Type B pancreatic cell (in vitro differentiated cells): ENCODE measurements at regions not wholly inside any gene's neighbourhood (a gene's known extent, or its start where the extent isn't known, plus 50 kb on each side); places are given as distances from the start of the nearest gene placed in this dataset.
"Not testable (repeated sequence)": the region's sequence is repeated elsewhere in the genome, so short reads cannot be mapped to it uniquely, and the experiment has no call there.

ENCODE experiments used
- DNase-seq: peaks from one replicate; pipeline ENCODE4 v3.0.0; 2021; ENCODE audit warnings: mixed read lengths; ENCODE audit not compliant: unreplicated experiment; ENCODE audit errors: extremely low spot score
- H3K27ac Mint-ChIP-seq: 2 replicates; pipeline ENCODE4 v1.8.0; 2021; ENCODE audit warnings: mild to moderate bottlenecking, mixed read lengths
- H3K27me3 Mint-ChIP-seq: 2 replicates; pipeline ENCODE4 v1.8.0; 2021; ENCODE audit warnings: mixed read lengths
- H3K36me3 Mint-ChIP-seq: 2 replicates; pipeline ENCODE4 v1.8.0; 2021; ENCODE audit warnings: mixed read lengths
- H3K4me1 Mint-ChIP-seq: one replicate; pipeline ENCODE4 v1.8.0; 2021; ENCODE audit warnings: mixed read lengths; ENCODE audit not compliant: unreplicated experiment
- H3K4me3 Mint-ChIP-seq: 2 replicates; pipeline ENCODE4 v1.8.0; 2021; ENCODE audit warnings: mild to moderate bottlenecking, mixed read lengths
- H3K9me3 Mint-ChIP-seq: 2 replicates; pipeline ENCODE4 v1.8.0; 2021; ENCODE audit warnings: mixed read lengths
- TF ChIP-seq, protein P1 (sequence below): fragments of 200-600 bp; sonication (generic); conservative IDR thresholded peaks from 2 replicates; pipeline ENCODE4 v1.5.0; 2021; ENCODE audit warnings: antibody characterized with exemption, mild to moderate bottlenecking

DNA sequence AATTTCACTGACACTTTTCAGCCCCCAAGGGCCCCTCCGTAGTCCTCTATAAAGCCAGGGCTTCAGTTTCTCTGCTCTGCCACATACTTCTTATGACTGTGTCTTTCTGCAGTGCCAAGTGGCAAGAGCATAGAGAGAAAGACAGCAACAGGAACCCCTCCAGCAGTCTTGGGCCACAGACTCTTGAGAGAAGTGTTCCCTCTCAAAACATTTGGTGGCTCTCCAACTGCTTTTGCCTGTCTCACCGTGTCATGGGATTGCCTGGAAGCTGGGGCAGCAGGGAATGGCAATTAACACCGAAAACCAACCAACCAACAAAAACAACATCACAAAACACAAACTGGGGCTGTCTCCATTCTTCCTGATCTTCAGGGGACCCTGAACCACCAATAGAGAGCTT lies 73.8 kb upstream of the ELN start:
- no peak for DNase-seq
- no peak overlapping the region for H3K27ac Mint-ChIP-seq
- TF ChIP-seq, protein P1, sequence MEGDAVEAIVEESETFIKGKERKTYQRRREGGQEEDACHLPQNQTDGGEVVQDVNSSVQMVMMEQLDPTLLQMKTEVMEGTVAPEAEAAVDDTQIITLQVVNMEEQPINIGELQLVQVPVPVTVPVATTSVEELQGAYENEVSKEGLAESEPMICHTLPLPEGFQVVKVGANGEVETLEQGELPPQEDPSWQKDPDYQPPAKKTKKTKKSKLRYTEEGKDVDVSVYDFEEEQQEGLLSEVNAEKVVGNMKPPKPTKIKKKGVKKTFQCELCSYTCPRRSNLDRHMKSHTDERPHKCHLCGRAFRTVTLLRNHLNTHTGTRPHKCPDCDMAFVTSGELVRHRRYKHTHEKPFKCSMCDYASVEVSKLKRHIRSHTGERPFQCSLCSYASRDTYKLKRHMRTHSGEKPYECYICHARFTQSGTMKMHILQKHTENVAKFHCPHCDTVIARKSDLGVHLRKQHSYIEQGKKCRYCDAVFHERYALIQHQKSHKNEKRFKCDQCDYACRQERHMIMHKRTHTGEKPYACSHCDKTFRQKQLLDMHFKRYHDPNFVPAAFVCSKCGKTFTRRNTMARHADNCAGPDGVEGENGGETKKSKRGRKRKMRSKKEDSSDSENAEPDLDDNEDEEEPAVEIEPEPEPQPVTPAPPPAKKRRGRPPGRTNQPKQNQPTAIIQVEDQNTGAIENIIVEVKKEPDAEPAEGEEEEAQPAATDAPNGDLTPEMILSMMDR: no peak
- no peak overlapping the region for H3K4me3 Mint-ChIP-seq
- H3K27me3 Mint-ChIP-seq: no peaks in the 10 kb centered on the region
- no peaks in the 10 kb centered on the region for H3K4me1 Mint-ChIP-seq
- H3K9me3 Mint-ChIP-seq: no peaks in the 10 kb centered on the region
- no peaks in the 10 kb centered on the region for H3K36me3 Mint-ChIP-seq

DNA sequence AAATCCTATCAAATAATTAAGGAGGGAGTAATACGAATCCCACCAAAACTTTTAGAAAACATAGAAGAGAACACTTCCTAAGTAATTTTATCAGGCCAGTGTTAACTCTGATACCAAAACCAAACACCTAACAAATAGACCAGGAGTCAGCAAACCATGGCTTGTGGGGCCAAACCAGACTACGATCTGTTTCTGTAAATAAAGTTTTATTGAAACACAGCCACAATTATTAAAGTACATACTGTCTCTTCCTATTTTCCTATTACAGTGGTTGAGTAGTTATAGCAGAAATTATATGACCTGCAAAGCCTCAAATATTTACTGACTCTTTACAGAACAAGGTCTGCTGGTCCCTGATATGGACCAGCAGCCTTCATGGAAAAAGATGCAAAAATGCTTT lies 73.1 kb upstream of the ELN start:
- H3K9me3 Mint-ChIP-seq: no peaks in the 10 kb centered on the region
- no peaks in the 10 kb centered on the region for H3K36me3 Mint-ChIP-seq
- no peaks in the 10 kb centered on the region for H3K27me3 Mint-ChIP-seq
- no peak for DNase-seq
- no peak overlapping the region for H3K27ac Mint-ChIP-seq
- H3K4me3 Mint-ChIP-seq: no peak overlapping the region
- H3K4me1 Mint-ChIP-seq: no peaks in the 10 kb centered on the region
- TF ChIP-seq, protein P1: no peak

DNA sequence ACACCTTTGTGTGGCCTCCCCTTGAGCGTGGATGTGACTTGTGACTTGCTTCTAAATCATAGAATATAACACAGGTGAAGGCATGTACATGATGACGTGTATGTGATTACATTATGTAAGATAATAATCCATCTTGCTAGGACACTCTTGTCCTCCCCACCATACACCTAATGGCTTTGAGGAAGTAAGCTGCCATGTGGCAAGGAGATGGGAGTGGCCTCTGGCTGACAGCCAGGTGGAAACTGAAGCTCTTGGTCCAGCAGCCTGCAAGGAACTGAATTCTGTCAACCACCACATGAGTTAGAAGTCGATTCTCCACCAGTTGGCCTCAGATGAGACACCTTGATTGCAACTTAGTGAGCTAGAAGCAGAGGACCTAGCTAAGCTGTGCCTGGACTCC lies 67.4 kb upstream of the ELN start:
- Mint-ChIP-seq H3K4me3 (no peak overlapping the region), H3K4me1 (no peaks in the 10 kb centered on the region), H3K27me3 (no peaks in the 10 kb centered on the region), H3K27ac (no peak overlapping the region), H3K9me3 (peaks cover 14% of the 10 kb centered on the region), H3K36me3 (no peaks in the 10 kb centered on the region)
- TF ChIP-seq, protein P1: no peak
- DNase-seq: no peak

DNA sequence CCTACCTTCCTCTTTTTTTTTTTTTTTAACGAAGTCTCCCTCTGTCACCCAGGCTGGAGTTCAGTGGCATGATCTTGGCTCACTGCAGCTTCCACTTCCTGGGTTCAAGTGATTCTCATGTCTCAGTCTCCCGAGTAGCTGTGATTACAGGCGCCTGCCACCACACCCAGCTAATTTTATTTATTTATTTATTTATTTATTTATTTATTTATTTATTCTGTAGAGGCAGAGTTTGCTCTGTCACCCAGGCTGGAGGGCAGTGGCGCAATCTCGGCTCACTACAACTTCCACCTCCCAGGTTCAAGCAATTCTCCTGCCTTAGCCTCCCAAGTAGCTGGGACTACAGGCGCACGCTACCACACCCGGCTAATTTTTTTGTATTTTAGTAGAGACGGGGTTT lies 66.0 kb upstream of the ELN start:
- not testable (repeated sequence) for H3K27me3 Mint-ChIP-seq, DNase-seq, H3K36me3 Mint-ChIP-seq, H3K4me3 Mint-ChIP-seq, H3K27ac Mint-ChIP-seq, H3K4me1 Mint-ChIP-seq
- peaks cover 14% of the 10 kb centered on the region for H3K9me3 Mint-ChIP-seq

DNA sequence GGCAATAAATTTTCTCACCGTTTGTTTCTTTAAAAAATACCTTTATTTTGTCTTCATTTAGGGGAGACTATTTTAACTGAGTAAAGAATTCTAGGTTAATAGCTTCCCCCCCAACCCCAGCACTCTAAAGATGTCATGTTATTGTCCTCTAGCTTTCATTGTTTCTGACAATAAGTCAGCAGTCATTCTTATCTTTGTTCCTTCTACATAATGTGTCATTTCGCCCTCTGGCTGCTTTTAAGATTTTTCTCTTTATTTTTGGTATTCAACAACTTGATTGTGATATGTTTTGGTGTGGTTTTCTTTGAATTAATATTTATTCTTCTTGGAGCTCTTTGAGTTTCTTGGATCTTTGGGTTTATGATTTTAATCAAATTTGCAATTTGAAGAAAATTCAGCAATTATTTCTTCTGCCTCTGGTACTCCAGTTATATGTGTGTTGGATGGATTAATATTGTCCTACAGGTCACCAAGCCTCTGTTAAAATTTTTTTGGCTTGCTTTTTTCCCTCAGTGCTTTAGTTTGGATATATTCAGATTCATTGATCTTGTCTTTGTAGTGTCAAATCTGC lies 64.6 kb upstream of the ELN start:
- H3K9me3 Mint-ChIP-seq: peaks cover 14% of the 10 kb centered on the region
- no peaks in the 10 kb centered on the region for H3K27me3 Mint-ChIP-seq
- TF ChIP-seq, protein P1: no peak
- H3K36me3 Mint-ChIP-seq: no peaks in the 10 kb centered on the region
- no peak overlapping the region for H3K27ac Mint-ChIP-seq
- DNase-seq: no peak
- H3K4me1 Mint-ChIP-seq: no peaks in the 10 kb centered on the region
- no peak overlapping the region for H3K4me3 Mint-ChIP-seq

DNA sequence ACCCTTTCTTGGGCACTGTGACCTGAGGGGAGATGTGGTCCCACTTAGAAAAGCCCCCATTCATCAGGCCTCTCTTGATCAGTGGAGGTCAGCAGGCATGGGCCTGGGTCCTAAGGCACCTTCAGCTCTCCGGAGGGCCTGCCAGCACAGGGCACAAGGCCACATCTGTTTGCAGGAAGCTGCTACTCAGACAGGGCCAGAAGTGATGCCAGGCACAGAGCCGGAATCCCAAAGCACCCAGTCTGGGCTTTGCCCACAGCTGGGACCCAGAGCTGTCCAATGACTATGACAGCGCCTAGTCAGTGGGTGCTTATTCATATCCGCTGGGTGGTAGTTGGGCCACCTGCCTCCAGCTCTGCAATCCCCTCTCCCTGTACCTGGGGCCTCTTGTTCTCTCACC lies 63.2 kb upstream of the ELN start:
- DNase-seq: no peak
- Mint-ChIP-seq H3K27me3 (no peaks in the 10 kb centered on the region), H3K9me3 (peaks cover 14% of the 10 kb centered on the region), H3K27ac (no peak overlapping the region), H3K36me3 (no peaks in the 10 kb centered on the region), H3K4me3 (no peak overlapping the region), H3K4me1 (no peaks in the 10 kb centered on the region)
- TF ChIP-seq, protein P1: no peak
